Fibroblast of skin of left quadriceps (primary cell): ENCODE measurements at regions not wholly inside any gene's neighbourhood (a gene's known extent, or its start where the extent isn't known, plus 50 kb on each side); places are given as distances from the start of the nearest gene placed in this dataset.
A peak's percentile ranks its signal among the peaks of the same experiment; 100 is the strongest.

Experiments
- DNase-seq, 2 experiments: peaks; one replicate each; pipeline ENCODE4 v3.0.0-alpha.2; 2013; ENCODE audit warnings: low read depth in 2 of 2

GRCh38 chr1:72837781-72838180, 555.4 kb upstream of the NEGR1 start:
- no peak for DNase-seq

- DNase-seq, result no peak
These were observed 548.5 kb upstream of the NEGR1 start for GRCh38 chr1:72830606-72831390.

GRCh38 chr1:72827278-72827677, 544.9 kb upstream of the NEGR1 start:
- peak; percentile 16 to 20 for DNase-seq

DNA sequence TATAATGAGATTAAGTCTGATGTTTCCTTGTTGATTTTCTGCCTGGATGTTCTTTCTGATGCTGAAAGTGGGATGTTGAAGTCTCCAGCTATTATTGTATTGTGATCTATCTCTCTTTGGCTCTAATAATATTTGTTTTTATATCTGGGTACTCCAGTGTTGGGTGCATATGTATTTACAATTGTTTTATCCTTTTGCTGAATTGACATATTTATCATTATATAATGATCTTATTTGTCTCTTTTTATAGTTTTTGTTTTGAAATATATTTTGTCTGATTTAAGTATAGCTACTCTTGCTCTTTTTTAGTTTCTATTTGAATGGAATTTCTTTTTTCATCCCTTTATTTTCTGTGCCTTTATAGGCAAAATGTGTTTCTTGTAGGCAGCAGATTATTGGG, 522.2 kb upstream of the NEGR1 start:
- DNase-seq, result no peak

GRCh38 chr1:72781038-72781437, 498.7 kb upstream of the NEGR1 start:
- no peak for DNase-seq

DNA sequence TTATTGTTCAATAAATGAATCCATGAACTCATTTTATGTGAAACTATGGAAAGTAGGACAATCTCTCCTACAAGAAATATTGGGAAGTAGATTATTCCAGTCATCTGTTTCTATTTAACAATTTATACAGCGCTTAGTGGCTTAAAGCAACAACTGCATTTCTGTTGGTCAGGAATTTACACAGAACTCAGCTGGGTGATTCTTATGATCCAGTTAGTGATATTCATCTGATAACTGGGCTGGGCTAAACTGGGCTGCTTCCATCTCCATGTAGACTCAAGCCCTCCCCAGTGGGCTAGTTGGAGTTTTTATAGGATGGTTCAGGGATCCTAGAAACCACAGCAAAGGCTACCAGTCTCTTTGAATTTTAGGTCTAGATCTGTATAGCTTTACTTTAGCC, 497.9 kb upstream of the NEGR1 start:
- no peak for DNase-seq

GRCh38 chr1:72777918-72778317, 495.6 kb upstream of the NEGR1 start:
- peak in 1 of 2 experiments; percentile 25 for DNase-seq

- DNase-seq, result no peak
These were observed 481.1 kb upstream of the NEGR1 start for GRCh38 chr1:72763481-72763880.

GRCh38 chr1:72759486-72759885, 477.1 kb upstream of the NEGR1 start:
- peak; percentile 13 to 25 for DNase-seq

GRCh38 chr1:72757843-72758242, 475.5 kb upstream of the NEGR1 start:
- DNase-seq, result no peak

GRCh38 chr1:72745413-72745812, 463.1 kb upstream of the NEGR1 start:
- DNase-seq, result no peak

GRCh38 chr1:72734415-72734814, 452.1 kb upstream of the NEGR1 start:
- no peak for DNase-seq

DNA sequence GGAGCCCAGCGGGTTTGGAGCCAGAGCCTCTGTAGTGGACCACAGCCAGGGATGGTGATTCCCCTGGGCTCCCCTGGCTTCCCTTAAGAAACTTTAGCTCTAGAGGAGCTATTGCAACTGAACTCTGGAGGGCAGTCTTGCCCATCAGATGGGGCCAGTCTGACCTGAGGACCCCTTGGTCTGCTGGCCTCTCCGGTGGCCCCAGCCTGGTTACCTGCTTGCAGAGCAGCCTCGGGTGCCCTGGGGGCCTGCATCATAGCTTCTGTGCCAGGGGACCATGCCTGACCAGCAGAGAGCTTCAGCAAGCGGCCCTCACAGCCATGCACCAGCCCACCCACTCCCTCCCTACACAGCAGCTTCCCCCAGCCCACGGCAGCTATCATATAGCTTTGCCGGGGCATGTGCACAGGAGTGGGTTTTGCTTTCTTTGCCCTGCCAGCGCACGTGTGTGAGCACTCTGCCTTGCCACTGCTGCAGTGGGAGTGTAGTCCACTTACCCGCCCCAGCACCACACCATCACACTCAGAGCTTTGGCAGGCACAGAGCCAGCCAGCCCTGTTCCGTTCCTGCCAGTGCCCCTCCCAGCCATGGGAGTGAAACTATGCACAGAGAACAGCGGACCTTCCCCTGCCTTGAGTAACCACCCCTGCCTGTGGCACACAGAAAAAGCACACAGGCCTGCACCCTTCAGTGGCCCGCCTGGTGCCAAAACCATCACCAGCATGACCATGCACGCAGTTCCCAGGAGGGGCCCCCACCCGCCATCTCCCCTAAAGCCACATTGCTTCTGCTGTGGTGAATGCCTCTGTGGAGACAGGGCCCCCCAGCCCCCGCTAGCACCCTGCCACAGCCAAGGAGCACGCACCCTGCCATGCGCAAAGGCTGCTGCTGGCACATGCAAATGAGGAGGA, 442.9 kb upstream of the NEGR1 start:
- no peak for DNase-seq

DNA sequence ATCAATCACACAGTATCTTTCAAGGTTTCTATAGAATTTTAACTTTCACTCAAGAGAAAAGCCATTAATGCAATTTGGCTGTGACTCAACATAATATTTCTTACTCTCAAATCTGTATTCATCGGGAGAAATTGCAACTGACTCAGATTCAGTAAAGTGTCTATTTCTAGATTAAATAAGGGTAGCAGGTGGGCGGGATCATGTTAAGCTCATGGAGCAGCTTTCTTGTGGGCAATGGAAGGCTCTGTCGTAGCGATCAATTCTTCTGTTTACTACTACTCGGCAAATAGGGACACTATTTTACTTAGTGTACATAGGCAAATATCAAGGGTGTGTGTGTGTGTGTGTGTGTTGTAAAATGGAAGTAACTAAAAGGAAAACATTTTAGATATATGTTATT, 423.6 kb upstream of the NEGR1 start:
- DNase-seq, result no peak

GRCh38 chr1:72704841-72705477, 422.6 kb upstream of the NEGR1 start:
- no peak for DNase-seq

DNA sequence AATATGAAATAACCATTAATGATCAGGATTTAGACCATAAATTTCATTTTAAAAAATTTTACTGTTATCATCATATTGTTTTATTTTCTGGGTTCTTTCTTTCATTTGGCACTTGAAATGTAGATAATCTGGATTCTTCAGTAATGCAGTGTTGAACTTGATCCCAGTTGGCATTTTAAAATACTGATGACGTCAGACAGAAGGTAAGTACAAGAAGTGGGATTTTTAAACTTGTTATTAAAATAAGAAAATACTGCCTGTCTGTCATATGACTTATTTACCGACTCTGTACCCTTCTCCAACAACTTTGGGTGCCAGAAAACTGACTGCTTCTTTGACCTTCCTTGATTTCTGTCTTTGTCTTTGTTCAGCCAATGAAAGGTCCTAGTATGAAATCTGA, 415.1 kb upstream of the NEGR1 start:
- DNase-seq, result no peak

- DNase-seq, result no peak
These were observed 411.6 kb upstream of the NEGR1 start for GRCh38 chr1:72693899-72694298.

GRCh38 chr1:72693376-72693775, 411.0 kb upstream of the NEGR1 start:
- DNase-seq, result no peak

- DNase-seq, result no peak
These were observed 408.5 kb upstream of the NEGR1 start for GRCh38 chr1:72690871-72691270.

- DNase-seq, result no peak
These were observed 396.3 kb upstream of the NEGR1 start for GRCh38 chr1:72678683-72679082.

- no peak for DNase-seq
These were observed 388.6 kb upstream of the NEGR1 start for GRCh38 chr1:72670902-72671301.

GRCh38 chr1:72662918-72663317, 380.6 kb upstream of the NEGR1 start:
- DNase-seq, result no peak
